Endothelial cell of umbilical vein (primary cell): ENCODE measurements at regions not wholly inside any gene's neighbourhood (a gene's known extent, or its start where the extent isn't known, plus 50 kb on each side); places are given as distances from the start of the nearest gene placed in this dataset.

Experiments used
- BruUV-seq: library from RNA; stranded (reverse); fragments of 400-500 nt; replicated peaks from 2 replicates; lab custom pipeline; 2021; lab: Mats Ljungman, UMichigan
- CTCF ChIA-PET: fragments of 300-600, 350-600 bp; sonication (Branson Sonifier 250); formaldehyde crosslinking; loops from one replicate; lab custom pipeline; 2021; ENCODE audit warnings: antibody characterized with exemption, inconsistent platforms; lab: Charles Lee
- POLR2A ChIA-PET: fragments of 300-600, 350-600 bp; sonication (Branson Sonifier 250); formaldehyde crosslinking; loops from one replicate; lab custom pipeline; 2021; ENCODE audit warnings: antibody characterized with exemption, inconsistent platforms; lab: Charles Lee
- DNase-seq: peaks from one replicate; pipeline ENCODE4 v3.0.0-alpha.2; 2011; ENCODE audit warnings: low read depth, low spot score
- FAIRE-seq: peaks from 2 replicates; lab custom pipeline; 2011; peaks lifted over from hg19 to GRCh38; lab: Jason Lieb, UNC
- H2AFZ ChIP-seq: 2 replicates; pipeline ENCODE4 v1.6.0; 2012; ENCODE audit warnings: low read depth, low read length, control low read depth, inconsistent platforms
- H3K27ac ChIP-seq: 2 replicates; pipeline ENCODE4 v1.5.1; 2011; ENCODE audit warnings: low read depth, mild to moderate bottlenecking, control low read depth, low read length, moderate library complexity; ENCODE audit not compliant: insufficient read depth
- H3K27me3 ChIP-seq, 2 experiments: 2 replicates each; pipeline versions ENCODE4 v1.6.0 to v1.6.1; 2011; ENCODE audit warnings: low read length in 2 of 2, mixed read lengths in 1 of 2; ENCODE audit not compliant: control insufficient read depth in 2 of 2, insufficient read depth in 2 of 2
- H3K36me3 ChIP-seq, 2 experiments: 2 replicates in 1 of 2; 3 replicates in 1 of 2; pipeline ENCODE4 v1.5.1; 2011; ENCODE audit warnings: low read length in 2 of 2, mild to moderate bottlenecking in 1 of 2, moderate library complexity in 1 of 2; ENCODE audit not compliant: control insufficient read depth in 2 of 2, insufficient read depth in 2 of 2; ENCODE audit errors: extremely low read depth in 1 of 2
- H3K4me1 ChIP-seq: 3 replicates; pipeline ENCODE4 v1.5.1; 2011; ENCODE audit warnings: mild to moderate bottlenecking, low read length; ENCODE audit not compliant: control insufficient read depth, insufficient read depth; ENCODE audit errors: extremely low read depth
- H3K4me2 ChIP-seq: 2 replicates; pipeline ENCODE4 v1.6.1; 2011; ENCODE audit warnings: low read length, control low read depth, mixed read lengths; ENCODE audit not compliant: insufficient read depth
- H3K4me3 ChIP-seq, 3 experiments: fragments of 200-600 bp in 1 of 3; sonication (generic), shearing (Covaris generic) in 1 of 3; replicated peaks in 1 of 3; 2 replicates each; pipeline ENCODE4 v1.5.1; 2011 to 2016; ENCODE audit warnings: control low read depth in 3 of 3, low read length in 3 of 3, mild to moderate bottlenecking in 2 of 3, inconsistent platforms in 1 of 3, low read depth in 1 of 3, moderate library complexity in 1 of 3; ENCODE audit not compliant: insufficient read depth in 1 of 3
- H3K79me2 ChIP-seq: 2 replicates; pipeline ENCODE4 v1.6.0; 2012; ENCODE audit warnings: low read length, inconsistent platforms; ENCODE audit not compliant: control insufficient read depth, insufficient read depth
- H3K9ac ChIP-seq: replicated peaks from 2 replicates; pipeline ENCODE3; 2011; ENCODE audit warnings: low read length, control low read depth; ENCODE audit not compliant: insufficient read depth; ENCODE audit errors: extremely low read depth
- H3K9me1 ChIP-seq: replicated peaks from 3 replicates; pipeline ENCODE4 v1.6.0; 2011; ENCODE audit warnings: mild to moderate bottlenecking, low read length; ENCODE audit not compliant: control insufficient read depth, insufficient read depth; ENCODE audit errors: extremely low read depth
- H3K9me3 ChIP-seq: replicated peaks from 2 replicates; pipeline ENCODE4 v1.5.1; 2012; ENCODE audit warnings: low read length, inconsistent platforms; ENCODE audit not compliant: control insufficient read depth, insufficient read depth
- H4K20me1 ChIP-seq: replicated peaks from 2 replicates; pipeline ENCODE3; 2011; ENCODE audit warnings: mild to moderate bottlenecking, low read length; ENCODE audit not compliant: control insufficient read depth, insufficient read depth; ENCODE audit errors: extremely low read depth
- EZH2 ChIP-seq: IDR thresholded peaks from 2 replicates; pipeline ENCODE4 v1.6.1; 2012; ENCODE audit warnings: borderline replicate concordance, low read depth, mild to moderate bottlenecking, moderate library complexity, low read length, inconsistent platforms; ENCODE audit not compliant: severe bottlenecking
- FOS ChIP-seq: IDR thresholded peaks from 2 replicates; pipeline ENCODE4 v1.6.1; 2011; ENCODE audit warnings: mild to moderate bottlenecking, low read length, moderate library complexity, borderline replicate concordance; ENCODE audit not compliant: insufficient read depth
- GATA2 ChIP-seq: IDR thresholded peaks from 2 replicates; pipeline ENCODE4 v1.7.0; 2011; ENCODE audit warnings: low read depth, mild to moderate bottlenecking, moderate library complexity, mixed read lengths, low read length; ENCODE audit not compliant: insufficient read length, insufficient read depth
- JUN ChIP-seq: IDR thresholded peaks from 2 replicates; pipeline ENCODE4 v1.6.1; 2011; ENCODE audit warnings: borderline replicate concordance, low read depth; ENCODE audit not compliant: insufficient read length, insufficient read depth
- MAX ChIP-seq: IDR thresholded peaks from 2 replicates; pipeline ENCODE4 v1.6.1; 2011; ENCODE audit not compliant: insufficient read depth, insufficient read length
- MYC ChIP-seq: IDR thresholded peaks from one replicate; pipeline ENCODE4 v1.6.1; 2011; ENCODE audit warnings: mild to moderate bottlenecking, low read depth, low read length
- POLR2A ChIP-seq: IDR thresholded peaks from 2 replicates; pipeline ENCODE4 v1.6.1; 2012; ENCODE audit warnings: low read depth, mild to moderate bottlenecking, control low read depth, low read length
- POLR2AphosphoS5 ChIP-seq: IDR thresholded peaks from 2 replicates; pipeline ENCODE4 v1.6.1; 2012; ENCODE audit warnings: low read depth, mild to moderate bottlenecking, control low read depth, low read length, moderate library complexity; ENCODE audit not compliant: insufficient read depth
- dilution Hi-C: fragments of 300-500 bp; cut with MboI; formaldehyde crosslinking; loops from one replicate; pipeline ENCODE4 v1.15.0; 2019; ENCODE audit warnings: low sequenced_read_pairs; ENCODE audit not compliant: extremely low pct_ligation_motif_present
- intact Hi-C: fragments of 100-400 bp; cut with micrococcal nuclease; formaldehyde crosslinking; loops from one replicate; pipeline ENCODE4 v1.10.0; 2022
- TF ChIP-seq, protein P1 (sequence below), 2 donors: IDR thresholded peaks; 1 replicate in 1 of 2; 2 replicates in 1 of 2; pipeline ENCODE4 v1.5.1; 2011; ENCODE audit warnings: low read length in 2 of 2, mild to moderate bottlenecking in 2 of 2, moderate library complexity in 2 of 2, control low read depth in 1 of 2, inconsistent platforms in 1 of 2, low read depth in 1 of 2; ENCODE audit not compliant: insufficient read depth in 1 of 2; ENCODE audit errors: extremely low read depth in 1 of 2

- no peak for DNase-seq
- no peaks in the 10 kb centered on the region for H3K27me3 ChIP-seq
- no peaks in the 10 kb centered on the region for H3K79me2 ChIP-seq
- TF ChIP-seq JUN (no peak), EZH2 (no peak), MYC (no peak), MAX (no peak), POLR2AphosphoS5 (no peak), FOS (no peak), GATA2 (no peak), POLR2A (no peak)
- TF ChIP-seq, protein P1, sequence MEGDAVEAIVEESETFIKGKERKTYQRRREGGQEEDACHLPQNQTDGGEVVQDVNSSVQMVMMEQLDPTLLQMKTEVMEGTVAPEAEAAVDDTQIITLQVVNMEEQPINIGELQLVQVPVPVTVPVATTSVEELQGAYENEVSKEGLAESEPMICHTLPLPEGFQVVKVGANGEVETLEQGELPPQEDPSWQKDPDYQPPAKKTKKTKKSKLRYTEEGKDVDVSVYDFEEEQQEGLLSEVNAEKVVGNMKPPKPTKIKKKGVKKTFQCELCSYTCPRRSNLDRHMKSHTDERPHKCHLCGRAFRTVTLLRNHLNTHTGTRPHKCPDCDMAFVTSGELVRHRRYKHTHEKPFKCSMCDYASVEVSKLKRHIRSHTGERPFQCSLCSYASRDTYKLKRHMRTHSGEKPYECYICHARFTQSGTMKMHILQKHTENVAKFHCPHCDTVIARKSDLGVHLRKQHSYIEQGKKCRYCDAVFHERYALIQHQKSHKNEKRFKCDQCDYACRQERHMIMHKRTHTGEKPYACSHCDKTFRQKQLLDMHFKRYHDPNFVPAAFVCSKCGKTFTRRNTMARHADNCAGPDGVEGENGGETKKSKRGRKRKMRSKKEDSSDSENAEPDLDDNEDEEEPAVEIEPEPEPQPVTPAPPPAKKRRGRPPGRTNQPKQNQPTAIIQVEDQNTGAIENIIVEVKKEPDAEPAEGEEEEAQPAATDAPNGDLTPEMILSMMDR (IDR thresholded peaks at IDR 0.05; ENCODE audit: extremely low read depth in 1 of 2, insufficient read depth in 1 of 2, low read depth in 1 of 2, low read length in 2 of 2): no peak
- ChIA-PET POLR2A (no interaction called here), CTCF (no interaction called here)
- H3K9me3 ChIP-seq: no peaks in the 10 kb centered on the region
- H3K27ac ChIP-seq: no peak overlapping the region
- BruUV-seq: no TSS peak
- no peaks in the 10 kb centered on the region for H3K9me1 ChIP-seq
- H4K20me1 ChIP-seq: no peaks in the 10 kb centered on the region
- H3K36me3 ChIP-seq: no peaks in the 10 kb centered on the region
- no peaks in the 10 kb centered on the region for H3K4me1 ChIP-seq
- H3K9ac ChIP-seq: no peak overlapping the region
- H2AFZ ChIP-seq: no peak overlapping the region
- FAIRE-seq: no peak
- dilution Hi-C loops (no loop called here), intact Hi-C loops (no loop called here)
- H3K4me2 ChIP-seq: no peak overlapping the region
- no peak overlapping the region for H3K4me3 ChIP-seq
These were observed 255.0 kb downstream of the MAGEB5 start for GRCh38 chrX:26470941-26471340.
